DND-41 (cell line): ENCODE measurements at regions not wholly inside any gene's neighbourhood (a gene's known extent, or its start where the extent isn't known, plus 50 kb on each side); places are given as distances from the start of the nearest gene placed in this dataset.

Experiments
- ATAC-seq: fragments of 200-7000 bp; cut with Tn5 transposase; 3 replicates; pipeline ENCODE4 v1.9.1; 2021; ENCODE audit warnings: low read depth; ENCODE audit not compliant: insufficient read depth
- DNase-seq: peaks from one replicate; pipeline ENCODE4 v3.0.0-alpha.2; 2020
- H2AFZ ChIP-seq: 2 replicates; pipeline ENCODE4 v1.6.0; 2012; ENCODE audit warnings: low read depth, low read length
- H3K27ac ChIP-seq: 2 replicates; pipeline ENCODE4 v1.5.1; 2012; ENCODE audit warnings: low read length, inconsistent platforms
- H3K27me3 ChIP-seq: fragments of 200-600 bp; sonication (generic); 2 replicates; pipeline ENCODE4 v1.6.0; 2012; ENCODE audit warnings: low read length, mild to moderate bottlenecking, inconsistent platforms; ENCODE audit not compliant: insufficient read depth, poor library complexity
- H3K36me3 ChIP-seq: 2 replicates; pipeline ENCODE4 v1.5.1; 2012; ENCODE audit warnings: low read length, inconsistent platforms; ENCODE audit not compliant: insufficient read depth
- H3K4me1 ChIP-seq: 2 replicates; pipeline ENCODE4 v1.5.1; 2012; ENCODE audit warnings: mild to moderate bottlenecking, low read length; ENCODE audit not compliant: insufficient read depth
- H3K4me2 ChIP-seq: 2 replicates; pipeline ENCODE4 v1.6.0; 2012; ENCODE audit warnings: mild to moderate bottlenecking, moderate library complexity, low read length, inconsistent platforms; ENCODE audit not compliant: insufficient read depth
- H3K4me3 ChIP-seq, 2 experiments: fragments of 200-600 bp in 1 of 2; shearing (Covaris generic) in 1 of 2; 2 replicates each; pipeline ENCODE4 v1.5.1; 2012 to 2016; ENCODE audit warnings: inconsistent platforms in 2 of 2, low read length in 2 of 2, mild to moderate bottlenecking in 2 of 2, low read depth in 1 of 2, moderate library complexity in 1 of 2
- H3K79me2 ChIP-seq: 2 replicates; pipeline ENCODE4 v1.6.0; 2012; ENCODE audit warnings: low read length, inconsistent platforms; ENCODE audit not compliant: insufficient read depth
- H3K9ac ChIP-seq: 2 replicates; pipeline ENCODE4 v1.6.0; 2012; ENCODE audit warnings: low read depth, mild to moderate bottlenecking, inconsistent platforms, low read length, moderate library complexity
- H3K9me3 ChIP-seq: 2 replicates; pipeline ENCODE4 v1.5.1; 2012; ENCODE audit warnings: low read length, moderate library complexity, mild to moderate bottlenecking, inconsistent platforms; ENCODE audit not compliant: insufficient read depth, severe bottlenecking
- H4K20me1 ChIP-seq: 2 replicates; pipeline ENCODE4 v1.6.0; 2012; ENCODE audit warnings: low read length; ENCODE audit not compliant: insufficient read depth
- EZH2 ChIP-seq: IDR thresholded peaks from 3 replicates; pipeline ENCODE4 v1.6.1; 2012; ENCODE audit warnings: borderline replicate concordance, low read depth, mild to moderate bottlenecking, moderate library complexity, low read length, inconsistent platforms; ENCODE audit not compliant: severe bottlenecking
- TF ChIP-seq, protein P1 (sequence below): IDR thresholded peaks from 2 replicates; pipeline ENCODE4 v1.5.1; 2012; ENCODE audit warnings: borderline replicate concordance, low read length, moderate library complexity, mild to moderate bottlenecking; ENCODE audit not compliant: poor library complexity, severe bottlenecking; ENCODE audit errors: extremely low read depth

DNA sequence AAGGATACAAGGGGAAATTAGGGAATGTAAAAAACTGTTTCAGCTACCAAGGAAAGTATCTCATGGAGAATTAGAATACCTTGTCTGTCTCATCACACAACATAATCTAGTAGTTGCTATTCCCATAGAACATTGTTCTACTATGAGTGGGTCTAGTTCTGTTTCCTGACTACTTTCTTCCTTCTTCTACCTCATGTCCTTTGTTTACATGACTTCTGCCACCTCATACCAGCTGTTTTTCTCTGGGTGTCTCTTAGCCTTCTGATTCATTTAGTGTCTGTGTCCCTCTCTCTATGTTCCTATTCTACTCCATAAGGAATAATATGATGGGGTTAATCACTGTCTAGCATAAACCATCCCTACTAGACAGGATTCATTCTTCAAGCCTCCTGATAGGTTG is 887.3 kb downstream of the DIAPH3 start:
- H3K4me2 ChIP-seq, result no peak overlapping the region
- no peaks in the 10 kb centered on the region for H4K20me1 ChIP-seq
- no peak for TF ChIP-seq EZH2
- TF ChIP-seq, protein P1, sequence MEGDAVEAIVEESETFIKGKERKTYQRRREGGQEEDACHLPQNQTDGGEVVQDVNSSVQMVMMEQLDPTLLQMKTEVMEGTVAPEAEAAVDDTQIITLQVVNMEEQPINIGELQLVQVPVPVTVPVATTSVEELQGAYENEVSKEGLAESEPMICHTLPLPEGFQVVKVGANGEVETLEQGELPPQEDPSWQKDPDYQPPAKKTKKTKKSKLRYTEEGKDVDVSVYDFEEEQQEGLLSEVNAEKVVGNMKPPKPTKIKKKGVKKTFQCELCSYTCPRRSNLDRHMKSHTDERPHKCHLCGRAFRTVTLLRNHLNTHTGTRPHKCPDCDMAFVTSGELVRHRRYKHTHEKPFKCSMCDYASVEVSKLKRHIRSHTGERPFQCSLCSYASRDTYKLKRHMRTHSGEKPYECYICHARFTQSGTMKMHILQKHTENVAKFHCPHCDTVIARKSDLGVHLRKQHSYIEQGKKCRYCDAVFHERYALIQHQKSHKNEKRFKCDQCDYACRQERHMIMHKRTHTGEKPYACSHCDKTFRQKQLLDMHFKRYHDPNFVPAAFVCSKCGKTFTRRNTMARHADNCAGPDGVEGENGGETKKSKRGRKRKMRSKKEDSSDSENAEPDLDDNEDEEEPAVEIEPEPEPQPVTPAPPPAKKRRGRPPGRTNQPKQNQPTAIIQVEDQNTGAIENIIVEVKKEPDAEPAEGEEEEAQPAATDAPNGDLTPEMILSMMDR, result no peak
- no peak overlapping the region for H3K4me3 ChIP-seq
- H3K79me2 ChIP-seq, result no peaks in the 10 kb centered on the region
- DNase-seq, result no peak
- ATAC-seq, result no peak
- H2AFZ ChIP-seq, result no peak overlapping the region
- no peak overlapping the region for H3K27ac ChIP-seq
- H3K9ac ChIP-seq, result no peak overlapping the region
- no peaks in the 10 kb centered on the region for H3K9me3 ChIP-seq
- no peaks in the 10 kb centered on the region for H3K27me3 ChIP-seq
- H3K36me3 ChIP-seq, result no peaks in the 10 kb centered on the region
- H3K4me1 ChIP-seq, result no peaks in the 10 kb centered on the region

GRCh38 chr13:59277106-59277505 is 886.6 kb downstream of the DIAPH3 start:
- Histone ChIP-seq H2AFZ (no peak overlapping the region), H3K9ac (no peak overlapping the region), H3K79me2 (no peaks in the 10 kb centered on the region), H3K9me3 (no peaks in the 10 kb centered on the region), H3K4me1 (no peaks in the 10 kb centered on the region), H3K4me2 (no peak overlapping the region), H3K4me3 (no peak overlapping the region), H3K27ac (no peak overlapping the region), H3K36me3 (no peaks in the 10 kb centered on the region), H3K27me3 (no peaks in the 10 kb centered on the region), H4K20me1 (no peaks in the 10 kb centered on the region)
- DNase-seq, result no peak
- no peak for ATAC-seq
- TF ChIP-seq, protein P1, result no peak
- no peak for TF ChIP-seq EZH2

DNA sequence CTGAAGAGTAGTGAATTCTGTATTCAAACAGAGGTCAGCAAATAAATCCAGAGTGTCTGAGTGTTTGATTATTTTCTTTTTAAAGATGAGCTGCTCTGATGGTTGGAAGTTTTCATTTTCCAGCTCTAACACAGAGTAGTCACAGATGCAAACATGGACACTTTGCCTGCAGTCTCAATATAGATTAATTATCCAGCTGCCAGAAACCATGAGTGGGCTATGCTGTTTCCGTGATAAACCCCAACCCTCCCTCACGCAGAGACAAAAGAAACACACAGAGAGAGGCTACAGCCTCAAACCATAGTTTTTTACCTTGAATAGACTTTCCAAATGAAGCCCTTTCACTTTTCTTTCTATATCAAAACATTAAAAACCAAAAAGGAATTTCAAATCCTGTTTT is 884.7 kb downstream of the DIAPH3 start:
- TF ChIP-seq, protein P1, result no peak
- TF ChIP-seq EZH2, result no peak

DNA sequence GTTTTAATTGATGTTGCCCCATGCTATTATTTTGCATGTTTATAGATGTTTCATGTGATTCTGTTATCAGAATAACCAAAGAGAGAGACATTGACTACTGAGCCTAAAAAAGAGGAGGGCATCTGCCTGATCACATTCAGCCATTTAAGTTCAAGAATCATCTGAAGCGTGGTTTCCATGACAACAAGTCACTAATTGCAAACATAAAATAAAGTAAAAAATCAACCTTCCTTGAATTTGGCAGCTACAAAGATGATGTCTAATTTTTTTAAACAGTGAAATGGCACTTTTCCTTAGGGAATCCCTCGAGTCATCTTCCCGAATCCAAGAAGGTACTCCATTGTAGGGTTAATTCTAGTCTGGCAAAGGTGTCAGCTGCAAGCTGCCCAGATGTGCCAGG is 884.2 kb downstream of the DIAPH3 start:
- H3K27ac ChIP-seq, result no peak overlapping the region
- H2AFZ ChIP-seq, result no peak overlapping the region
- H3K4me2 ChIP-seq, result no peak overlapping the region
- no peak for TF ChIP-seq EZH2
- TF ChIP-seq, protein P1, result no peak
- DNase-seq (no peak), ATAC-seq (no peak)
- no peaks in the 10 kb centered on the region for H3K27me3 ChIP-seq
- H3K4me1 ChIP-seq, result no peaks in the 10 kb centered on the region
- H4K20me1 ChIP-seq, result no peaks in the 10 kb centered on the region
- H3K9me3 ChIP-seq, result no peaks in the 10 kb centered on the region
- no peaks in the 10 kb centered on the region for H3K36me3 ChIP-seq
- H3K4me3 ChIP-seq, result no peak overlapping the region
- H3K9ac ChIP-seq, result no peak overlapping the region
- no peaks in the 10 kb centered on the region for H3K79me2 ChIP-seq

More for the DNA sequence above, 884.7 kb downstream of the DIAPH3 start:
- H4K20me1 ChIP-seq, result no peaks in the 10 kb centered on the region
- H3K27me3 ChIP-seq, result no peaks in the 10 kb centered on the region
- H2AFZ ChIP-seq, result no peak overlapping the region
- no peaks in the 10 kb centered on the region for H3K79me2 ChIP-seq
- no peak overlapping the region for H3K4me3 ChIP-seq
- no peaks in the 10 kb centered on the region for H3K4me1 ChIP-seq
- no peak for DNase-seq
- no peaks in the 10 kb centered on the region for H3K9me3 ChIP-seq
- no peak for ATAC-seq
- H3K4me2 ChIP-seq, result no peak overlapping the region
- H3K27ac ChIP-seq, result no peak overlapping the region
- no peaks in the 10 kb centered on the region for H3K36me3 ChIP-seq
- H3K9ac ChIP-seq, result no peak overlapping the region
